ACC112 (cell line): ENCODE measurements at regions not wholly inside any gene's neighbourhood (a gene's known extent, or its start where the extent isn't known, plus 50 kb on each side); places are given as distances from the start of the nearest gene placed in this dataset.

Source experiments
- H2AFZ ChIP-seq: fragments of 200-600 bp; sonication (generic); one replicate; pipeline ENCODE4 v1.6.0; 2017; ENCODE audit warnings: antibody characterized with exemption, low read length; ENCODE audit not compliant: unreplicated experiment
- H3K27ac ChIP-seq: fragments of 200-600 bp; sonication (generic); 2 replicates; pipeline ENCODE4 v1.5.1; 2014; ENCODE audit warnings: low read depth, mild to moderate bottlenecking, antibody characterized with exemption, low read length, moderate library complexity
- H3K27me3 ChIP-seq: fragments of 200-600 bp; sonication (generic); 2 replicates; pipeline ENCODE4 v1.6.1; 2014; ENCODE audit warnings: mild to moderate bottlenecking, antibody characterized with exemption, low read length, moderate library complexity, mixed read lengths; ENCODE audit not compliant: insufficient read depth
- H3K36me3 ChIP-seq: fragments of 200-600 bp; sonication (generic); 2 replicates; pipeline ENCODE4 v1.6.1; 2016; ENCODE audit warnings: mild to moderate bottlenecking, antibody characterized with exemption, low read length, moderate library complexity, mixed read lengths; ENCODE audit not compliant: insufficient read depth
- H3K4me1 ChIP-seq: fragments of 200-600 bp; sonication (generic); one replicate; pipeline ENCODE4 v1.6.1; 2016; ENCODE audit warnings: low read length, mixed read lengths; ENCODE audit not compliant: insufficient read depth, unreplicated experiment, control insufficient read depth
- H3K4me3 ChIP-seq: fragments of 200-600 bp; sonication (generic); 2 replicates; pipeline ENCODE4 v1.5.1; 2014; ENCODE audit warnings: mild to moderate bottlenecking, low read depth, low read length
- H3K79me2 ChIP-seq: fragments of 200-600 bp; sonication (generic); one replicate; pipeline ENCODE4 v1.6.0; 2016; ENCODE audit warnings: low read length; ENCODE audit not compliant: control insufficient read depth, unreplicated experiment, insufficient read depth

DNA sequence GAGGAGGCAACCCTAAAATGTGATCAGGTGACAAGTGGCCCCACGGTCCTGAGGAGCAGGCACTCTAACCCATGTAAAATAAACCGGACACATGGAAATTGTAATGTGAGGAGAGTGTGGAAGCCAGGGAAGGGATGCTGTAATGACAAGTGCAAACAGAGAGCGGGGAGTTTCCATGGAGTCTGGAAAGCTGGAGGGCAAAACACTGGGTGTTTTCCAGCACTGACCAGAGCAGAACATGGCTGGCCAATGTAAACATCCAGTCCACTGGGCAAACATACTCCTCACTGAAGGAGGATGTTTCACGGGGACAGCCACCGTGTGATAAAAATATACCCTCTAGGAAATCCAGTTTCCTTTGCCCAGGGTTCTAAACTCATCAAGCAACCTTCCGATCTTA lies 219.0 kb upstream of the JARID2 start:
- Histone ChIP-seq H3K79me2 (no peaks in the 10 kb centered on the region), H2AFZ (no peak overlapping the region), H3K36me3 (no peaks in the 10 kb centered on the region)

DNA sequence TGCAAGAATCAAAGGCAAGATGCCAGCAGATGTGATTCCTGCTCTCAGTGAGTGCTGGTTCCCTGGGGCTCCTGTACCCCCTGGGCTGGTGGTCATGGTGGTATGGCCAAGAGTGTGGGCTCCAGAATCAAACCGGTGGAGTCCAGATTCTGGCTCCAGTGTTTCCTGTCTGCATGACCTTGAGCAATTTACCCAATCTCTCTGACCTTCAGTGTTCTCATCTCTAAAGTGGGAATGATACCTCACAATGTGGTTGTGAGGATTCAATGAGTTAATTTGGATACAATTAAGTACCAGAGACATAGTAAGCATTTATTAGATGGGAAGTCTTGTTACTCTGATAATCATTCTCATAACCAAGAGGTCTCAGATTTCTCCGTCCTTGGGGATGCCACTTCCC lies 218.4 kb upstream of the JARID2 start:
- no peak overlapping the region for H3K4me3 ChIP-seq
- H3K27ac ChIP-seq = no peak overlapping the region
- H3K36me3 ChIP-seq = no peaks in the 10 kb centered on the region
- no peaks in the 10 kb centered on the region for H3K79me2 ChIP-seq
- H3K4me1 ChIP-seq = no peaks in the 10 kb centered on the region
- H3K27me3 ChIP-seq = no peaks in the 10 kb centered on the region
- H2AFZ ChIP-seq = no peak overlapping the region

More for the DNA sequence above, 219.0 kb upstream of the JARID2 start:
- Histone ChIP-seq H3K4me1 (no peaks in the 10 kb centered on the region), H3K27ac (no peak overlapping the region), H3K4me3 (no peak overlapping the region), H3K27me3 (no peaks in the 10 kb centered on the region)

DNA sequence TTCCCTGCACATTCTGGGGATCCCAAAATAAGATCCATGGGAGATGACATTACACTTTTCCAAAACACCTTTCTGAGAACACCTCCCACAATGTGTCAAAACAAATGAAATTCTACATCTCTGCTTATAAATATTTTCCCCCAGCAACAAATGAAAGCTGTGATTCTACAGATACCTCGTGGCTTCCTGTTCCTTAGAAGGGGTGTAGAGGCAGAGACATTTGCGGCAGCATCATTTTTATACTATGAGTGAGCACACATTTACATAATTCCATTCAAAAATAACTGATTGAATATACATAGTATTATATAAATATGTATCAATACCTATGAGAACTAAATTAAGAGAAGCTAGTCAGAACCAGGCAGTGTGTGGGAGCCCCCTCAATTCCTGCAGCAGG lies 213.9 kb upstream of the JARID2 start:
- Histone ChIP-seq H3K4me1 (no peaks in the 10 kb centered on the region), H2AFZ (no peak overlapping the region), H3K36me3 (no peaks in the 10 kb centered on the region), H3K27me3 (no peaks in the 10 kb centered on the region), H3K79me2 (no peaks in the 10 kb centered on the region), H3K27ac (no peak overlapping the region), H3K4me3 (no peak overlapping the region)

DNA sequence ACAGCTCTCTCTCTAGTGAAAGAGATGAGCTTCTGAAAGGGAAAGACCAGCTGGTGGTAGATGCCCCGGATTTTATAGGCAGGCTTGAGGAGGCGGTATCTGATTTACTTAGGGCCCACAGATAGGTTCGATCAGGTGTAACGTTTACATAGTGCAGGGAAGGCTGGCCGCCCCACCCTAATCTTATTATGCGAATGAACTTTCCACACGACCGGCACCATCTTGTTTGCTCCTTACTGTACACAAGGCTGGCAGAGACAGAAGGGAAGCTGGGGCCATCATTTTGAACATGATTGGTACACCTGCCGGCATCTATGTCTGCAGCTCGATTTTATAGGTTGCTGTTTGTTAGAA lies 212.0 kb upstream of the JARID2 start:
- Histone ChIP-seq H3K79me2 (no peaks in the 10 kb centered on the region), H3K4me1 (no peaks in the 10 kb centered on the region), H3K4me3 (no peak overlapping the region), H3K27ac (no peak overlapping the region), H3K27me3 (no peaks in the 10 kb centered on the region), H2AFZ (no peak overlapping the region), H3K36me3 (no peaks in the 10 kb centered on the region)

GRCh38 chr6:15036690-15037245 lies 209.1 kb upstream of the JARID2 start:
- H3K4me1 ChIP-seq = no peaks in the 10 kb centered on the region
- H3K36me3 ChIP-seq = no peaks in the 10 kb centered on the region
- H3K4me3 ChIP-seq = no peak overlapping the region
- H3K27ac ChIP-seq = no peak overlapping the region
- H3K79me2 ChIP-seq = no peaks in the 10 kb centered on the region
- H3K27me3 ChIP-seq = no peaks in the 10 kb centered on the region
- no peak overlapping the region for H2AFZ ChIP-seq

- no peaks in the 10 kb centered on the region for H3K79me2 ChIP-seq
- H3K27me3 ChIP-seq = no peaks in the 10 kb centered on the region
- no peak overlapping the region for H2AFZ ChIP-seq
- H3K4me3 ChIP-seq = no peak overlapping the region
- no peak overlapping the region for H3K27ac ChIP-seq
- H3K4me1 ChIP-seq = no peaks in the 10 kb centered on the region
- H3K36me3 ChIP-seq = no peaks in the 10 kb centered on the region
Measured at GRCh38 chr6:15037253-15037652, 208.6 kb upstream of the JARID2 start.

- H3K27ac ChIP-seq = no peak overlapping the region
- no peaks in the 10 kb centered on the region for H3K79me2 ChIP-seq
- no peak overlapping the region for H3K4me3 ChIP-seq
- H3K36me3 ChIP-seq = no peaks in the 10 kb centered on the region
- no peaks in the 10 kb centered on the region for H3K27me3 ChIP-seq
- H3K4me1 ChIP-seq = no peaks in the 10 kb centered on the region
- H2AFZ ChIP-seq = no peak overlapping the region
Measured at GRCh38 chr6:15038013-15038791, 207.7 kb upstream of the JARID2 start.

DNA sequence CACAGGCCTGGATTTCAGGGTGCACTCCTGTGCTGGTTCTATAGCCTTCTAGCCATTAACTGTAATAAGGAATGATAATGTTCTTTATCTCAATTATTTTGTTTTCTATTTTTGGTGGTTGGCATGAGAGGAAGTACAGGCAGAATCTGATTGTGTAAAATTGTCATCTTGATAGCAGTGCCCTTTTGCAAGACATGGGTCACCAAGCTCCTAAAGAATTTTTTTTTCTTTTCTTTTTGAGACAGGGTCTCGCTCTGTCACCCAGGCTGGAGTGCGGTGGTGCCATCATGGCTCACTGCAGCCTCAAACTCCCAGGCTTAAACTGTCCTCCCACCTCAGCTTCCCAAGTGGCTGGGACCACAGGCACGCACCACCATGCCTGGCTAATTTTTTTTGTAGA lies 206.7 kb upstream of the JARID2 start:
- Histone ChIP-seq H3K27me3 (no peaks in the 10 kb centered on the region), H3K27ac (no peak overlapping the region), H3K4me3 (no peak overlapping the region), H3K36me3 (no peaks in the 10 kb centered on the region), H3K79me2 (no peaks in the 10 kb centered on the region), H2AFZ (no peak overlapping the region), H3K4me1 (no peaks in the 10 kb centered on the region)

DNA sequence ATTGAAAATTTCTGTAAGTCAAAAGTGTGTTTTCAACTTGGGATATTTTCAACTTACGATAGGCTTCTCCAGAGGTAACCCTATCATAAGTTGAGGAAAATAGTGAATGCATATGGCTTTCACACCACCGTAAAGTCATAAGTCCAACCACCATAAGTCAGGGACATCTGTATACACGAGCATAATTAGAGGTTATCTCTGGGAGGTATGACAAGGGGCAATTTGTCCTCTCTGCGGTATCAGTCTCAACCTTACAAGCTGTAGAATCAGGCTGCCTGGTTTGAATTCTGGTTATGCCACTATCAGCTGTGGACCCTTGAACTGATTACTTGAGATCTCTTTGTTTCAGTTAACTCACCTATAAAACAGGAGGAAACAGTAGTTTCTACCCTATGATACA lies 202.9 kb upstream of the JARID2 start:
- Histone ChIP-seq H3K27me3 (no peaks in the 10 kb centered on the region), H3K4me1 (no peaks in the 10 kb centered on the region), H2AFZ (no peak overlapping the region), H3K36me3 (no peaks in the 10 kb centered on the region), H3K4me3 (no peak overlapping the region), H3K79me2 (no peaks in the 10 kb centered on the region), H3K27ac (no peak overlapping the region)

DNA sequence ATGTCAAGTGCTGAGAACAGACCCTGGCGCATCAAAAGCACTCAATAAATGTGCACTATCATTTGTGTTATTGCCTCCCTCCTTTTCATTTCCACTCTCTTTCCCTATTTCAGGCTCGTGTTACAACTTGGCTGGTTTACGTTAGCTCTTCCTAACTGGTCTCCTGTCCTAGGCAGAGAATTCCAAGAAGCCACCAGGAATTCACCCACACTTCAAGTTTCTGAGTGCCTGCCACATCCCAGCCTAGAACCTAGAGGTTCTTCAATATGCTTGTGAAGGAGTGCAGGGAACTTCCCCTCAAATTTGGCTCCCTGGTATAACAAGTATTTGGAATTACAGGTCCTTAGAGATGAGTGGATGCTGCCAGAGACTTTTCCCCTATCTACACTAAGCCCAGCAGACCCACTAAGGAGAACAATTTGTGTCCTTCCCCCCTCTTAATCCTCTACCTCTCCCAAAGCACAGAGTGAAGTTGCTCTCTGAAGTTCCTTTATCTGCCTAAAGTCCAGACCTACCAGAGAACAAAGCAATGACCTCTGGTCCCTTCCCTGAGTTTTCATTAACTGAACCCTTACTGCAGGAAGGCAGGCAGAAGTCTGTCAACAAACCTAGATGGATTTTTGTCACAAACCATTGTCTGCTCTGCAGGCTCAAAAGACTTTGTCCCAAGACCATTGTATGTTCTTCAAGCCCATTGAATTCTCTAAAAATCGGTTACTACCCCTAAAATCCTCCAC lies 201.6 kb upstream of the JARID2 start:
- no peaks in the 10 kb centered on the region for H3K36me3 ChIP-seq
- H2AFZ ChIP-seq = no peak overlapping the region
- no peaks in the 10 kb centered on the region for H3K4me1 ChIP-seq
- H3K27me3 ChIP-seq = no peaks in the 10 kb centered on the region
- H3K27ac ChIP-seq = no peak overlapping the region
- H3K4me3 ChIP-seq = no peak overlapping the region
- H3K79me2 ChIP-seq = no peaks in the 10 kb centered on the region

DNA sequence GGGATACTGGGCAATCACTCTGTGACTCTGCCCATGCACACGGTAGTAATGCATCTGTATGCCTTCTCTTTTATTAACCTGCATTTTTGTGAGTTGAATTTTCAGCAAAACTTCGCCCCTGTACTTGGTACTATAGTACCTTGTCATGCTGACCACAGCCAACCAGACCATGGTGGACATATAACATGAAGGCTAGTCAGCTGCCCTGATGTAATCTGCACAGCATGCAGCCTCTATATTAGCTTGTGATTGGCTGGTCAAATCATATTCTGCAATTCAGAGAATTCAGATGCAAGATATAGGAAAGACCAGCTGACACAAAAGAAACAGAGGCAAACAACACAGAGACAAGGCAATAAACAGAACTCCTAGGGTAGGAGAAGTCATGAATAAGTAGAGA lies 200.9 kb upstream of the JARID2 start:
- H3K27ac ChIP-seq = no peak overlapping the region
- H3K4me1 ChIP-seq = no peaks in the 10 kb centered on the region
- H2AFZ ChIP-seq = no peak overlapping the region
- no peaks in the 10 kb centered on the region for H3K27me3 ChIP-seq
- no peaks in the 10 kb centered on the region for H3K79me2 ChIP-seq
- H3K36me3 ChIP-seq = no peaks in the 10 kb centered on the region
- no peak overlapping the region for H3K4me3 ChIP-seq
